GM12891 (cell line): ENCODE measurements at regions not wholly inside any gene's neighbourhood (a gene's known extent, or its start where the extent isn't known, plus 50 kb on each side); places are given as distances from the start of the nearest gene placed in this dataset.
A peak's percentile ranks its signal among the peaks of the same experiment; 100 is the strongest.
"Not testable (repeated sequence)": the region's sequence is repeated elsewhere in the genome, so short reads cannot be mapped to it uniquely, and the experiment has no call there.

Experiments used
- DNase-seq: peaks from one replicate; pipeline ENCODE4 v3.0.0; 2011; ENCODE audit warnings: low spot score; ENCODE audit not compliant: insufficient read length
- FAIRE-seq: peaks from 2 replicates; lab custom pipeline; 2011; peaks lifted over from hg19 to GRCh38; lab: Jason Lieb, UNC
- PAX5 ChIP-seq: IDR thresholded peaks from 2 replicates; pipeline ENCODE4 v1.6.1; 2011; ENCODE audit warnings: low read length, moderate library complexity, mild to moderate bottlenecking; ENCODE audit not compliant: insufficient read depth, severe bottlenecking
- POLR2A ChIP-seq: IDR thresholded peaks from 2 replicates; pipeline ENCODE4 v1.6.1; 2011; ENCODE audit warnings: low read depth, low read length, control low read depth
- POLR2AphosphoS5 ChIP-seq: IDR thresholded peaks from 2 replicates; pipeline ENCODE4 v1.6.1; 2011; ENCODE audit warnings: low read depth, low read length, control low read depth
- POU2F2 ChIP-seq: IDR thresholded peaks from 2 replicates; pipeline ENCODE4 v1.6.1; 2011; ENCODE audit warnings: low read depth, mild to moderate bottlenecking, control low read depth, low read length, moderate library complexity
- SPI1 ChIP-seq: IDR thresholded peaks from 2 replicates; pipeline ENCODE4 v1.6.1; 2011; ENCODE audit warnings: low read depth, low read length, control low read depth
- TAF1 ChIP-seq: IDR thresholded peaks from 2 replicates; pipeline ENCODE4 v1.6.1; 2011; ENCODE audit warnings: low read depth, low read length, control low read depth

DNA sequence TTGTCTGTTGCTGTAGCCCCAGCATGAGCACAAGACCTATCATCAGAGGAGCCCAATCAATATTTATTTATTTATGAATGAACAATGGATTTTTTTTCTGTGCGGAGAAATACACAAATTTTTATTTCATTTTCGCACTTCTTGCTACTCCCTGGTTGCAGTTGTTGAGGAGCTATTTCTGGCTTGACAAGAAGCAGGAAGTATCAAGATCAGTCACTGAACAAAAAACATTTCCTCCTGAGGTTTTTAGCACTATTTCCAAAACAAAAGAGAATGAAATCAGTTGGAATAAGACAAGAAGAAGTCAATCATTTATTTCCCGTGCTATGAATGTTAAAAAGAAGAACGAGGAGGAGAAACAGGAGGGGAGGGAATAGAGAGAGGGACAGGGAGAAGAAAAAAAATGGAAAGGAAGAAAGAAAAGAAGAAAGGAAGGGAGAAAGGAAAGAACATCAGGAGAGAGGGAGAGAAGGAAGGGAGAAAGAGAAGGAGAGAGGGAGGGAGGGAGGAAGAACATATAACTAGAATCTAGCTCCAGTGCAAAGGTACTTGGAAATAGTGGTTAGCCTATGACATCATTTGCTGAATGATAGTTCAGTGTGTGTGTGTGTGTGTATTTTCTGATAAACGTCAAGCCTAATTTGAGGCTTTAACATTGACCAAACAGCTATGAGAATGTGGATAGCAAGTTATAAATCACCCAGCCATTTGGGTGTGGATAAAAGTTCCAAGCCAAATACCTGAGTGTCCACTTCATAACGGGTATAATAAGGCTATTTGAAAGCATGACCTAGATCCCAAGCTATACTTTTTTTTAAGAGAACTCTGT lies 586.0 kb downstream of the EBF1 start:
- DNase-seq (no peak), FAIRE-seq (peak; percentile 35)
- TF ChIP-seq TAF1 (no peak), POU2F2 (no peak), PAX5 (no peak), SPI1 (no peak), POLR2AphosphoS5 (no peak), POLR2A (no peak)

DNA sequence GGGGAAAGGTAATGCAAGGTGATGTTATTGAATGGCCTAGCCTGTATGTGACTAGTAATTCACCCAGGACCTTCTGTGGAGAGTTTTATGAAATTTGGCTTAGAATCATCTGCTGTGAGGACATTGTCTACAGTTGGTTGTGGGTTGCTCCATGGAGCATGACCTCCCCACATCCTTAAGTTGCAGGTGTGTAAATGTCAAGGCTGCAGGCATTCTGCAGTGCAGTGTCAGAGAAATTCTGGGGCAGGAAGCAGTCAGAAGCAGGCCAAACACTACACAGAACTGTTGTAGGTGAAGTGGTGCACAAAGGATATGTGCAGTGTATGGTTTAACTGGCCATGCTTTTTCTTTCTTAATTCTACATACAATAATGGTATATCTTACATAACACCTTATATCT lies 588.3 kb downstream of the EBF1 start:
- TF ChIP-seq POU2F2, result no peak
- no peak for TF ChIP-seq TAF1
- TF ChIP-seq POLR2A, result no peak
- TF ChIP-seq PAX5, result peak; percentile 82
- 0 out of 2 replicates have a peak, but pooled peaks have one; percentile 21 for TF ChIP-seq SPI1
- no peak for TF ChIP-seq POLR2AphosphoS5
- peak; percentile 5 for DNase-seq

DNA sequence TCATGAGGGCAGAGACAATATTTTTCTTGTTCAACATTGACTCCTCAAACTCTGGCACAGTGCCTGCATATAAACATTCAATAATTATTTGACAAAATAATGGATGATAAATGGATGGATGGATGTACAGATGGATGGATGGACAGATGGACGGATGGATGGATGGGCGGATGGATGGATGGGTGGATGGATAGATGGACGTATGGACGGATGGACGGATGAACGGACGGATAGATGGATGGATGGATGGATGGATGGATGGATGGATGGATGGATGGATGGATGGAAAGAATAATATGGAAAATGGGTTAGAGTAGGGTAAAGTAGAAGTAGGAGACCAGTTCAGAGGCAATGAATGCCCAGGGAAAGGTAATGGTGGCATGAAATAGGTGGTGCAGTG lies 589.2 kb downstream of the EBF1 start:
- FAIRE-seq, result no peak
- TF ChIP-seq POU2F2 (no peak), POLR2AphosphoS5 (no peak), TAF1 (no peak), PAX5 (no peak), POLR2A (no peak), SPI1 (no peak)

More for the DNA sequence above, 588.3 kb downstream of the EBF1 start:
- peak; percentile 96 for FAIRE-seq

DNA sequence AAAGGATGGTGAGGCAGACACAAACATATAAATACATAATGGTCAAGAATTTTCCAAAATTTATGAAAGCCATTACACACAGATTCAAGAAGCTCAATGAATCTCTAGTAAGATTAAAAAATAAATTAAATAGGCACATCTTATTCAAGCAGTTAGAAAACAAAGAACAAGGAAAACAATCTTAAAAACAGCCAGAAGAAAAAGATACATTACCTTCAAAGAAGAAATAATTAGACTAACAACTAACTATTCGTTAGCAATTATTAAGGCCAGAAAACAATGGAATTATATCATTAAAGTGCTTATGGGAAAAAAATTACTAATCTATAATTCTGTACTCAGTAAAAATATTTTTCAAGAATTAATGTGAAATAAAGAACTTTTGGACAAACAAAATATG lies 593.1 kb downstream of the EBF1 start:
- DNase-seq (no peak), FAIRE-seq (no peak)
- TF ChIP-seq PAX5, result no peak
- no peak for TF ChIP-seq POLR2AphosphoS5

More for the DNA sequence above, 589.2 kb downstream of the EBF1 start:
- no peak for DNase-seq

DNA sequence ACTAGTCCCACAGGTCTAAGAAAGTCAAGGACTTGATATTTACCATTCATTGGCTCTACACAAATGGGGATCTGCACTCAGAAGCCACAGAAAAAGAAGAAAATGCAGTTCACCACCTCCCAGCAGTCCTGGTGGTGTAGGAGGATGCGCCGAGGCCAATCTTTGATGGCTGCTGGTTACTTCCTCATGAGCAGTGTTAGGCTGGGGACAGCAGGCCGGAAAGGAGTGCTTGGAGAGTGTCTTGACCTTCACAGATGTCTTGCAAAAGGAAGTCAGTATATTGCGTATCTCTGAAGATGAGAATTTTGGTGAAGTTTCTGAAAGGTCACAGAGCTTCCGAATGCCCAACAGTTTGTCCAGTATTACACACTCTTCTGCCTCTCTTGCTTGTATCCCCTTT lies 597.0 kb downstream of the EBF1 start:
- FAIRE-seq, result no peak
- DNase-seq, result no peak
- no peak for TF ChIP-seq PAX5
- TF ChIP-seq TAF1, result no peak
- TF ChIP-seq POLR2A, result no peak
- no peak for TF ChIP-seq SPI1
- no peak for TF ChIP-seq POLR2AphosphoS5
- no peak for TF ChIP-seq POU2F2

DNA sequence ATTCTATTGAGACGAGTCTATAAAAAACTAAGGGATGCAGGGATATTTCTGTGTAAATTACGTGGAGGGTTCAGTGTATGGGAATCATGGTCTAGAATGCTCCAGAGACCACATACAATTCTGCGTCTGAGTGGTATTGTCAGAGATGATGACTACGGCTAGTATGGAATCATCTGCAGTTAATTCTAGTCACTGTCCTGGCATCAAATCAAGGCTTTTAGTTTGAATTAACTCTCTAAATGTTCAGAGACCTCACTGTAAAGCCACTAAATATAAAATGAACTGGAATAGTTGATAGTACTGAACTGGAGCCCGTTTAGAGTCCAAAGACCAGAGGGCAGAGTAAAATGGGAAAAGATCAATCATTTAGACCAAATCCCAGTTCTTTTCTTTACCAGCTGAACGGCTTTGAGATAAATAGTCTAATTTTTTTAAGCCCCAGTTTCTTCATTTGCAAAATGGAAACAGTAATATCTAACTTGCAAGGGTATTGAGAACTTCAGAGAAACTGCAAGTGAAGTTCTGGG lies 599.8 kb downstream of the EBF1 start:
- DNase-seq (no peak), FAIRE-seq (no peak)
- TF ChIP-seq SPI1 (no peak), POU2F2 (no peak), POLR2AphosphoS5 (no peak), PAX5 (no peak), TAF1 (no peak), POLR2A (no peak)

DNA sequence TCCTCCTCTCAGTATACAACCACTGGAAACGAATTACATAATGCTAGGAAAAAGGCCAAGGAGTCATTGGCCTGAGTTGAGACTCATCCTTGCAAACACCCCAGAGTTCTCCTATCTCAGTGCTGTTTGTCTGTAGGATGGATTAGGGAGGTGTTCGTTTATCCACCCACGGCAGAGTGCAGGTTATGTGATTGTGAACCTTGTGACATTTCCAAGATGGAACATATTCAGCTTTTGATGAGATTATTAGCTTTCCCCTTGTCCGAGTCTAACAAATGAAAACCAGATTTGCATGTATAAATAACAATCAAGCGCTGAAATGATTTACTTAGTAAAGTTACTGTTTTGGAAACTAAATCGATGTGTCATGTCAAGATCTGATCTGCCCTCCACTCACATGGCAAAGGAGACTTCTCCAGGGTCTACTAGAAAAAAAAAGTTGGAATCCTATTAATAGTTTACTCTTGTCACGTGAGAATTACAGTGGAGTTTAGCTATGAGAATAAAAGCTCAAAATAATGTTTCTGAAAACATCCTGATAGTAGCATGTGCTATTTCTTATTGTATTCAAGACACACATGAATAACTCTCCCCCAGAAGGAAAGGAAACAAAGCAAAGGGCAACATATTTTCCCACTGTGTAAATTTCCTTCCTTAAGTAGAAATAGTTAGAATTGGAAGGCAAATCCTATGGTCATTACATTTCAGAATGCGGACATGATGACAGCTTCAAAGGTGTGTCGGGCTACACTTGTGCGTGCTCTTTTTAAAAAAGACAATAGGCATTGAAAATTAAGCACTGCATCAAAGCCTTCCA lies 600.4 kb downstream of the EBF1 start:
- TF ChIP-seq PAX5, result no peak
- no peak for TF ChIP-seq POLR2AphosphoS5
- TF ChIP-seq POLR2A, result no peak
- TF ChIP-seq SPI1, result no peak
- TF ChIP-seq TAF1, result no peak
- no peak for TF ChIP-seq POU2F2
- DNase-seq (no peak), FAIRE-seq (no peak)

DNA sequence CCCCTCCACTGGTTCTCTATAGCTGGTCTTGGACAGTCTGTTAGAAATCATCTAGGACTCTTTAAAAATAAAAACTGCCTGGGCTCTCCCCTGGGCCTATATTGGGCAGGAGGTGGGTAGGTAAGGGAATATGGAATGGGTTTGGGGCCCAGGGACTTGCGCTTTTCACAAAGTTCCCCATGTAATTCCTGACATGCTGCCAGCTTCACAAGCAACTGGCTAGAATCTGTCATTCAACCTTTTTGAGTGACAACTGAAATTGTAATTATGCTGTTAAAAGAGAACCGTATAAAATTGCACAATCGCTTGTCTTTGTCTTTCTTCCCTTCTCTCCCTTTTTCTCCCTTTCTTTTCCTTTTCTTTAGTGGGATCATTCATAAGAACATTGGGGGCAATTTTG lies 603.1 kb downstream of the EBF1 start:
- FAIRE-seq (no peak), DNase-seq (no peak)
- TF ChIP-seq TAF1 (no peak), POLR2AphosphoS5 (no peak), POLR2A (no peak), POU2F2 (no peak), PAX5 (no peak), SPI1 (no peak)

DNA sequence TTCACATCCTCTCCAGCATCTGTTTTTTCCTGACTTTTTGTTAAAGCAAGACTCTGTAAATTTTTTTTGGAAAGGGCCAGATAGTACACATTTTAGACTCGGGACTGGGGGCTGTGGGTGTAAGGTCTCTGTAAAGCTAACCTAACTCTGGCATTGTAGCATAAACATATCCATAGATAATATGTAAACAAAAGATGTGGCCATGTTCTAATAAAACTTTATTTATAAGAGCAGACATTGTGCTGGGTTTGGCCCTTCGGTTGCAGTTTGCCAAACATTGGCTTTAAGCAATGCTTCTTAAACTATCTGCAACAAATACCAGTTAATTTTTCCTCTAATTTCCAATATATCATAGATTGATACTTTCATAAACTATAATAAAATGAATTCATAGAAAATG lies 605.2 kb downstream of the EBF1 start:
- DNase-seq (no peak), FAIRE-seq (no peak)
- no peak for TF ChIP-seq POU2F2
- no peak for TF ChIP-seq POLR2AphosphoS5
- TF ChIP-seq SPI1, result no peak
- no peak for TF ChIP-seq POLR2A
- TF ChIP-seq TAF1, result no peak
- no peak for TF ChIP-seq PAX5

DNA sequence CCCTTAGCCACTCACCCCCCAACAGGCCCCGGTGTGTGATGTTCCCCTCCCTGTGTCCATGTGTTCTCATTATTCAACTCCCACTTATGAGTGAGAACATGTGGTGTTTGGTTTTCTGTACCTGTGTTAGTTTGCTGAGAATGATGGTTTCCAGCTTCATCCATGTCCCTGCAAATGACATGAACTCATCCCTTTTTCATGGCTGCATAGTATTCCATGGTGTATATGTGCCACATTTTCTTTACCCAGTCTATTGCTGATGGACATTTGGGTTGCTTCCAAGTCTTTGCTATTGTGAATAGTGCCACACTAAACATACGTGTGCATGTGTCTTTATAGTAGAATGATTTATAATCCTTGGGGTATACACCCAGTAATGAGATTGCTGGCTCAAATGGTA lies 605.7 kb downstream of the EBF1 start:
- DNase-seq, FAIRE-seq: not testable (repeated sequence)

DNA sequence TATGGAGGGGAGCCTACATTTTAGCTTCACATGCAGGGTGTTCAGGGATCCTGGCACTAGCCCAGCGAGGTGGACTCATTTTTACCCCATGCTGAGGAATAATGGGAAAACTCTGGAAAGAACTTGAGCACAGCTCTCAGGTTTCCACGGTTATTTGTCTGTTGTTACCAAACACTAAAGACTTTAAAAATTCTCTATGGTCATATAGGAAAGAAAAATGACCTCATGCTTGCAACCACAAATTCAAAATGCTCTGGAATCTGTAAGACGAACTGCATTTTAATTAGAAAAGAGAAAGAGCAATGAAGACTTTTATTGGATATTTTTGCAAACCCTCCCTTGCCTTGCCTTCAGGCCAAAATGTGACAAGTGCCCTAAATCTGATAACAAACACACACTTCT lies 606.9 kb downstream of the EBF1 start:
- TF ChIP-seq SPI1 (no peak), PAX5 (no peak), TAF1 (no peak), POLR2A (no peak), POU2F2 (no peak), POLR2AphosphoS5 (no peak)
- no peak for FAIRE-seq
- no peak for DNase-seq
